HCT116 (cell line): ENCODE measurements at regions not wholly inside any gene's neighbourhood (a gene's known extent, or its start where the extent isn't known, plus 50 kb on each side); places are given as distances from the start of the nearest gene placed in this dataset.
"Not testable (repeated sequence)": the region's sequence is repeated elsewhere in the genome, so short reads cannot be mapped to it uniquely, and the experiment has no call there.

Source experiments
- ATAC-seq: fragments of 200-7000 bp; cut with Tn5 transposase; 2 replicates; pipeline ENCODE4 v1.9.1; 2020; ENCODE audit warnings: mild to moderate bottlenecking, moderate library complexity
- BruUV-seq: library from RNA; stranded (reverse); fragments of 400-500 nt; replicated peaks from 2 replicates; lab custom pipeline; 2021; lab: Mats Ljungman, UMichigan
- CTCF ChIA-PET: fragments of 300-600 bp; sonication (Branson Sonifier 250); formaldehyde crosslinking; loops from one replicate; lab custom pipeline; 2021; ENCODE audit warnings: antibody characterized with exemption; lab: Charles Lee
- POLR2A ChIA-PET: fragments of 300-600, 350-600 bp; sonication (Branson Sonifier 250); formaldehyde crosslinking; loops from one replicate; lab custom pipeline; 2021; ENCODE audit warnings: antibody characterized with exemption; lab: Charles Lee
- RAD21 ChIA-PET, 2 experiments: fragments of 300-600 bp; sonication (Branson Sonifier 250); formaldehyde crosslinking; loops; one replicate each; lab custom pipeline; 2023; ENCODE audit warnings: low total read pairs in 2 of 2; ENCODE audit not compliant: uncharacterized antibody in 2 of 2, unreplicated experiment in 2 of 2, low non-redundant PET in 1 of 2; lab: Charles Lee
- DNase-seq: peaks from one replicate; pipeline ENCODE4 v3.0.0-alpha.2; 2010; ENCODE audit warnings: low read depth, low spot score
- H2AFZ ChIP-seq: fragments of 200-600 bp; shearing (Covaris generic), sonication (generic); 2 replicates; pipeline ENCODE4 v1.6.1; 2017; ENCODE audit warnings: low read depth, mixed run types, mixed read lengths, antibody characterized with exemption, low read length; ENCODE audit not compliant: poor library complexity, severe bottlenecking
- H3K27ac ChIP-seq: 2 replicates; pipeline ENCODE4 v1.5.1; 2012; ENCODE audit warnings: low read depth, low read length
- H3K27me3 ChIP-seq: fragments of 200-600 bp; sonication (generic); 2 replicates; pipeline ENCODE4 v1.6.1; 2016; ENCODE audit warnings: mixed run types, low read length, mixed read lengths; ENCODE audit not compliant: insufficient read depth
- H3K36me3 ChIP-seq, 2 experiments: fragments of 200-500 bp in 1 of 2; fragments of 200-600 bp in 1 of 2; sonication (Bioruptor generic) in 1 of 2; sonication (generic) in 1 of 2; 2 replicates each; pipeline versions ENCODE4 v1.5.1 to v1.6.1; 2014 to 2016; ENCODE audit warnings: low read length in 2 of 2, inconsistent platforms in 1 of 2, mixed read lengths in 1 of 2, mixed run types in 1 of 2; ENCODE audit not compliant: insufficient read depth in 2 of 2, control insufficient read depth in 1 of 2
- H3K4me1 ChIP-seq, 2 experiments: fragments of 200-600 bp in 1 of 2; sonication (generic) in 1 of 2; 2 replicates each; pipeline versions ENCODE4 v1.5.1 to v1.6.1; 2012 to 2017; ENCODE audit warnings: low read length in 2 of 2, inconsistent platforms in 1 of 2, mild to moderate bottlenecking in 1 of 2, mixed read lengths in 1 of 2, mixed run types in 1 of 2, moderate library complexity in 1 of 2; ENCODE audit not compliant: insufficient read depth in 2 of 2, control insufficient read depth in 1 of 2
- H3K4me2 ChIP-seq: fragments of 200-600 bp; sonication (generic); 2 replicates; pipeline ENCODE4 v1.6.1; 2017; ENCODE audit warnings: mixed run types, low read length, mixed read lengths
- H3K4me3 ChIP-seq, 2 experiments: fragments of 200-600 bp in 1 of 2; sonication (generic) in 1 of 2; replicated peaks in 1 of 2; 2 replicates each; pipeline ENCODE4 v1.5.1; 2011 to 2016; ENCODE audit warnings: low read length in 2 of 2, control low read depth in 1 of 2, low read depth in 1 of 2, mild to moderate bottlenecking in 1 of 2, mixed read lengths in 1 of 2, mixed run types in 1 of 2
- H3K79me2 ChIP-seq: fragments of 200-600 bp; sonication (generic); 2 replicates; pipeline ENCODE4 v1.6.1; 2017; ENCODE audit warnings: mild to moderate bottlenecking, mixed run types, low read length, moderate library complexity, mixed read lengths; ENCODE audit not compliant: insufficient read depth
- H3K9ac ChIP-seq: fragments of 200-600 bp; sonication (generic); 2 replicates; pipeline ENCODE4 v1.6.1; 2016; ENCODE audit warnings: low read length, mixed read lengths
- H3K9me2 ChIP-seq: fragments of 200-600 bp; sonication (generic), shearing (Covaris generic); 2 replicates; pipeline ENCODE4 v1.6.1; 2017; ENCODE audit warnings: mixed run types, mild to moderate bottlenecking, moderate library complexity; ENCODE audit not compliant: insufficient read depth
- H3K9me3 ChIP-seq, 2 experiments: fragments of 200-500 bp in 1 of 2; fragments of 200-600 bp in 1 of 2; sonication (Bioruptor generic) in 1 of 2; sonication (generic) in 1 of 2; 2 replicates each; pipeline ENCODE4 v1.6.1; 2014 to 2017; ENCODE audit warnings: low read length in 2 of 2, mixed read lengths in 2 of 2, inconsistent platforms in 1 of 2, low read depth in 1 of 2, mild to moderate bottlenecking in 1 of 2, mixed run types in 1 of 2, moderate library complexity in 1 of 2; ENCODE audit not compliant: control insufficient read depth in 1 of 2, insufficient read depth in 1 of 2
- H4K20me1 ChIP-seq: fragments of 200-600 bp; sonication (generic), shearing (Covaris generic); 2 replicates; pipeline ENCODE4 v1.6.1; 2017; ENCODE audit warnings: mixed run types, mild to moderate bottlenecking, moderate library complexity; ENCODE audit not compliant: insufficient read depth
- CEBPB ChIP-seq: IDR thresholded peaks from 2 replicates; pipeline ENCODE4 v1.6.1; 2012; ENCODE audit warnings: low read depth
- EZH2phosphoT487 ChIP-seq: fragments of 200-600 bp; IDR thresholded peaks from 2 replicates; pipeline ENCODE4 v1.6.1; 2018; ENCODE audit warnings: antibody characterized with exemption, borderline replicate concordance
- POLR2A ChIP-seq: IDR thresholded peaks from 2 replicates; pipeline ENCODE4 v1.7.0; 2011; ENCODE audit warnings: borderline replicate concordance; ENCODE audit not compliant: insufficient read depth, insufficient read length; ENCODE audit errors: extremely low read depth
- TCF7L2 ChIP-seq: IDR thresholded peaks from 2 replicates; pipeline ENCODE4 v1.7.0; 2011; ENCODE audit warnings: borderline replicate concordance, inconsistent platforms; ENCODE audit not compliant: insufficient read depth, insufficient read length; ENCODE audit errors: extremely low read depth
- ZFX ChIP-seq: fragments of 450-650 bp; IDR thresholded peaks from 2 replicates; pipeline ENCODE4 v1.6.1; 2017
- intact Hi-C: fragments of 100-400 bp; cut with micrococcal nuclease; formaldehyde crosslinking; loops from 2 replicates; pipeline ENCODE4 v1.10.0; 2022

DNA sequence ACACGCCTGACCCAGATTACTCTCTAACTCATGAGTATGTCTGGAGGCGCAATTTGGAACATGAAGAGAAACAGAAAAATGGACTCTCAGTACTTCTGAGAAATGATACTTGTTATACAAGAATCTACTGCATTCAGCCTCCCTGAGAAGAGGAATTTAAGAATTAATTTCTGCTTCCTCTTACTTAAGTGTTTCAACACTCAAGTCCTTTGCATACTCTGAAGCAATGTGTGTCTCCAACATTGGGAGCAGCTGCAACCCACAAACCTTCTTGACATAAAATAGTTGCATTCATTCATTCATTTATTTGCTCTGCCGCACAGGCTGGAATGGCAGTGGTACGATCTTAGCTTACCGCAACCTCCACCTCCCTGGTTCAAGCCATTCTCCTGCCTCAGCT lies 199.8 kb downstream of the NPIPA7 start (continued):
- TF ChIP-seq ZFX (no peak), EZH2phosphoT487 (no peak), TCF7L2 (no peak), CEBPB (no peak), POLR2A (no peak)

DNA sequence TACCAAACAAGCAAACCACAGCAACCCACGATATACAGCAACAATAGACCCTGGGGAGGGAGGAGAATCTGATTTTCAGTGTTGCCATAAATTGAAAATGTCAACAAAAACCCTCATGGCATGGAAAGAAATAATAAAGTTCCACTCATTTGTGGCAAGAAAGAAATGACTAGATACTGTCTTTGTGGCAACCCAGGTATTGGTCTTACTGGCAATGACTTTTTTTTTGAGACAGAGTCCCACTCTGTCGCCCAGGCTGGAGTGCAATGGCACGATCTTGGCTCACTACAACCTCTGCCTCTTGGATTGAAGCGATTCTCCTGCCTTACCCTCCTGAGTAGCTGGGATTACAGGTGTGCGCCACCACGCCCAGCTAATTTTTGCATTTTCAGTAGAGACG lies 204.0 kb downstream of the NPIPA7 start:
- RAD21 ChIA-PET, H4K20me1 ChIP-seq, H3K9me3 ChIP-seq, H3K4me3 ChIP-seq, intact Hi-C loops, H3K27ac ChIP-seq, H3K9ac ChIP-seq, H3K4me1 ChIP-seq, ATAC-seq, H3K36me3 ChIP-seq, DNase-seq, H3K79me2 ChIP-seq, H2AFZ ChIP-seq, BruUV-seq, POLR2A ChIA-PET, H3K27me3 ChIP-seq, H3K9me2 ChIP-seq, CTCF ChIA-PET, H3K4me2 ChIP-seq: not testable (repeated sequence)

DNA sequence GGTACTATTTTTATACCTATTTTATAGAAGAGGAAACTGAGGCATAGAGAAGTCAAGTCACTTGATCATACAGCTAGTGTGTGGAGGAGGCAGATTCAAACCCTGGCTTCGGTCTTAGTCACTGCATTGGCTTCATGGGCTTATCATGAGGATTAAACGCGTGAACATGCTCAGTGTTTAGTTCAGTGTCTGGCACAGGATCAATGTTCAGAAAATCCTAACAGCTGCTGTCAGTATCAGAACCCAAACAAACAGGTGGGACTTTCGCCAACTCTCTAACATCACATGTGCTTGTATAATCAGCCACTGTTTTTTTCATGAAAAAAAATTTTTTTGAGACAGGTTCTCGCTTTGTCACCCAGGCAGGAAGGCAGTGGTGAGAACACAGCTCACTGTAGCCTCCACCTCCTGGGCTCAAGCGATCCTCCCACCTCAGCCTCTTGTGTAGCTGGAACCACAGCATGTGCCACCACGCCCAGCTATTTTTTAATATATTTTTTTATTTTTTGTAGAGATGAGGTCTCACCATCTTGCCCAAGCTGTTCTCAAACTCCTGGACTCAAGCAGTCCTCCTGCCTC lies 207.2 kb downstream of the NPIPA7 start:
- RAD21 ChIA-PET, H3K4me1 ChIP-seq, H3K9me2 ChIP-seq, BruUV-seq, H3K9ac ChIP-seq, H3K9me3 ChIP-seq, H2AFZ ChIP-seq, CTCF ChIA-PET, H3K4me3 ChIP-seq, POLR2A ChIA-PET, H4K20me1 ChIP-seq, H3K27me3 ChIP-seq, intact Hi-C loops, H3K4me2 ChIP-seq, H3K79me2 ChIP-seq, DNase-seq, H3K36me3 ChIP-seq, H3K27ac ChIP-seq, ATAC-seq: not testable (repeated sequence)

DNA sequence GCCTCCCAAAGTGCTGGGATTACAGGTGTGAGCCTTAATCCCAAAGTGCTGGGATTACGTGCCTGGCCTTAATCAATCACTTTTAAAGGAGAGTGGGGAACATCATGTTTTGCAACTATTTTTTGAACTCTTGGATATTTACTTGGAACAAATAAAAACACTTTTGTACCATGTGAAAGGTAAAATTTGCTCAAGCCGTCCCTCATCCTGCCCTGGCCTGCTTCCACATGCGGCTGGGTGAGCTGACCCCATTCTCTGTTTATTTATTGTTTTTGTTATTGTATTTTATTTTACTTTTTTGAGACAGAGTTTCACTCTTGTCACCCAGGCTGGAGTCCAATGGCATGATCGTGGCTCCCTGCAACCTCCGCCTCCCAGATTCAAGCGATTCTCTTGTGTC lies 208.0 kb downstream of the NPIPA7 start:
- H3K4me3 ChIP-seq, H3K9me3 ChIP-seq, H3K36me3 ChIP-seq, CTCF ChIA-PET, H3K4me1 ChIP-seq, H2AFZ ChIP-seq, H3K79me2 ChIP-seq, H3K27ac ChIP-seq, H4K20me1 ChIP-seq, POLR2A ChIA-PET, intact Hi-C loops, BruUV-seq, H3K27me3 ChIP-seq, RAD21 ChIA-PET, ATAC-seq, H3K9me2 ChIP-seq, DNase-seq, H3K4me2 ChIP-seq, H3K9ac ChIP-seq: not testable (repeated sequence)

DNA sequence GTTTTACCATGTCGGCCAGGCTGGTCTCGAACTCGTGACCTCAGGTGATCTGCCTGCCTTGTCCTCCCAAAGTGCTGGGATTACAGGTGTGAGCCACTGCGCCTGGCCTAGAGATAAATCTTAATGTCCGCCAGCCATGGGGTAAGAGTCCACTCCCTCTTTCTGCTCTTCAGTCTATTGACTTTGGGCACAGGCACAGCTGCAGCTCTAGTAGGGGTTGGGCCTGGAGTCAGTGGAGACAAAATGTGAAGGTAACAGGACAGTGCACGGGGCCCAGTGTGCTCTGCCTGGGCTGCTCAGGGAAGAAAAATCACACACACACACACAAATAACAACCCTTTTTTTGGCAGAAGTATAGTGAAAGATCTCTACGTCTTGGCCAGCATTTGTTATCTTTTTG lies 209.5 kb downstream of the NPIPA7 start:
- POLR2A ChIA-PET, H3K27ac ChIP-seq, H3K27me3 ChIP-seq, H3K36me3 ChIP-seq, CTCF ChIA-PET, BruUV-seq, H3K4me3 ChIP-seq, RAD21 ChIA-PET, ATAC-seq, H4K20me1 ChIP-seq, H3K79me2 ChIP-seq, H3K4me2 ChIP-seq, H3K9me3 ChIP-seq, intact Hi-C loops, DNase-seq, H3K9me2 ChIP-seq, H3K4me1 ChIP-seq, H3K9ac ChIP-seq, H2AFZ ChIP-seq: not testable (repeated sequence)
